ENCODE measurements at regions not wholly inside any gene's neighbourhood (a gene's known extent, or its start where the extent isn't known, plus 50 kb on each side); places are given as distances from the start of the nearest gene placed in this dataset.

DNA sequence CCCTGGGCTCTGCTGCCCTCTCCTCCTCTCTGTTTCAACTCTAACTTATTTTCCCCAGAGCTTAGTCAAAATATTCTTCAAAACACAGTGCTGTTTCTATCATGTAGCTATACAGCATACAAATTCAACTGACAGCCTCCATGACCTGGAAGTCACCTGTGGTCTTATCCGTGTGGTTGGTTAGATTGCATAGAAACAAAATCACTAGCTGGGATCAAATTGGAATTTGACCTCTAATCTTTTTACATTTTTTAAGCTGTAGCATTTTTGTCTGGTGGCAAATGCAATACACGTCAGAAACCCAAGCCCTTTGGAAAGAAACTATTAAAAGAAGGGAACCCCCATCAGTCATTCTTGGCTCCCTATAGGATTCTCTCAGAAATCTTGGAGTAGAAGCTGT, 57.3 kb downstream of the ABCC12 start:
- in situ Hi-C loops (cut with HindIII; ENCODE audit: low sequenced_read_pairs): no loop called here
- no peak overlapping the region for H3K4me3 ChIP-seq (ENCODE audit: low read depth, low read length)
- TF ChIP-seq, protein P1, sequence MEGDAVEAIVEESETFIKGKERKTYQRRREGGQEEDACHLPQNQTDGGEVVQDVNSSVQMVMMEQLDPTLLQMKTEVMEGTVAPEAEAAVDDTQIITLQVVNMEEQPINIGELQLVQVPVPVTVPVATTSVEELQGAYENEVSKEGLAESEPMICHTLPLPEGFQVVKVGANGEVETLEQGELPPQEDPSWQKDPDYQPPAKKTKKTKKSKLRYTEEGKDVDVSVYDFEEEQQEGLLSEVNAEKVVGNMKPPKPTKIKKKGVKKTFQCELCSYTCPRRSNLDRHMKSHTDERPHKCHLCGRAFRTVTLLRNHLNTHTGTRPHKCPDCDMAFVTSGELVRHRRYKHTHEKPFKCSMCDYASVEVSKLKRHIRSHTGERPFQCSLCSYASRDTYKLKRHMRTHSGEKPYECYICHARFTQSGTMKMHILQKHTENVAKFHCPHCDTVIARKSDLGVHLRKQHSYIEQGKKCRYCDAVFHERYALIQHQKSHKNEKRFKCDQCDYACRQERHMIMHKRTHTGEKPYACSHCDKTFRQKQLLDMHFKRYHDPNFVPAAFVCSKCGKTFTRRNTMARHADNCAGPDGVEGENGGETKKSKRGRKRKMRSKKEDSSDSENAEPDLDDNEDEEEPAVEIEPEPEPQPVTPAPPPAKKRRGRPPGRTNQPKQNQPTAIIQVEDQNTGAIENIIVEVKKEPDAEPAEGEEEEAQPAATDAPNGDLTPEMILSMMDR (IDR thresholded peaks at IDR 0.05; ENCODE audit: low read depth, low read length): no peak
- DNase-seq (ENCODE audit: low read depth, low spot score): no peak

DNA sequence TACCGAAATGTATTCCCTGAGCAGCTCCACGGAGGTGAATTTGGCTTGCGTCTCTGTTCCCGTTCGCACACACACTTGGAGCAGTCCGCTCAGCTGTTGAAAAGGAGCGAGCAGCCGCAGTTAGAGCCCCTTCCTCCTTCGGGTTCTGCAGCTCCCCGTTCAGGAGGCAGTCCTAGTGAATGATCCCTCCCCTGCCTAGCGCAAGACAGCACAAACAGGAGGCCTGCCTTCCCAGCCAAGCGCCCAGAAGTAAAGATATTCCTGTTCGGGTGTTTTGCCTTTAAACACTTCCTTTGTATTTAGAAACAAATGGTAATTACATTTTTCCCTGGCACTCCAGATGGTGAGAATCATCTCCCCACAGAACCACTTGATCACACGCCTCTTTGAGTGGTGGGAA, 64.7 kb downstream of the ABCC12 start:
- H3K4me3 ChIP-seq (ENCODE audit: low read depth, low read length): no peak overlapping the region
- in situ Hi-C loops (cut with HindIII; ENCODE audit: low sequenced_read_pairs): no loop called here
- TF ChIP-seq, protein P1 (IDR thresholded peaks at IDR 0.05; ENCODE audit: low read depth, low read length): no peak
- DNase-seq (ENCODE audit: low read depth, low spot score): no peak

DNA sequence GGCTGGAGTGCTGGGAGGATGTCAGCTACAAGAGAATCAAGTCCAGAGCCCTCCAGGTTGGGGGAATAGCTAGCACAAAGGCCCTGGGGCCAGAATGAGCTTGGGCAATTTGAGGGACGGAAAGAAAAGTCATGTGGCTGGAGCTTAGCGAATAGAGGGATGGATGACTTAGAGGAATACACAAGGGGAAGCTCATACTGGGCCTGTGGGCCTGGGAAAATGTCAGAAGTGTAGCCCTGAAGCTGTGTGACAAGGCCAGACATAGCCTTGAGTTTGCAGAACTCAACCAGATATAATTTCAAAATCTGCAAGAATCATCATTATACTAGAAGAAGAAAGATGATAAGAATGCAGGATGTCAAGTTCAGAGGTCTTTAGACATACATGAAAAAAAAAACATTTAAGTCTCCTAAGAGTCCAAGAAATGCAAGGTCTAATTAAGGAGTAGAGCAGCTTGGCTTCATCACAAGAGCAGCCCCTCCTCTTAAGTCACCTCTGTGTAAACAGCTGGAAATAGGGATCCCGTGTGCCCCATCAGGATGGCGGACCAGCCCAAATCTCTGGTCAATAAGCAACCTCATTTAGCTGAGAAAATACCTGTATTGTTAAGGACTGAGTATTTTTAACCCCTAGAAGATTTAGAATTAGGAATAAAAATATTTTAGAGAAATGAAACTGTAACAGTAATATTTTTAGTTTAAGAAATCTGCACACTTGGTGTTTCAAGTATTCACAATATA, 66.6 kb downstream of the ABCC12 start:
- in situ Hi-C loops (cut with HindIII; ENCODE audit: low sequenced_read_pairs): no loop called here
- TF ChIP-seq, protein P1 (IDR thresholded peaks at IDR 0.05; ENCODE audit: low read depth, low read length): no peak
- H3K4me3 ChIP-seq (ENCODE audit: low read depth, low read length): no peak overlapping the region
- no peak for DNase-seq (ENCODE audit: low read depth, low spot score)

DNA sequence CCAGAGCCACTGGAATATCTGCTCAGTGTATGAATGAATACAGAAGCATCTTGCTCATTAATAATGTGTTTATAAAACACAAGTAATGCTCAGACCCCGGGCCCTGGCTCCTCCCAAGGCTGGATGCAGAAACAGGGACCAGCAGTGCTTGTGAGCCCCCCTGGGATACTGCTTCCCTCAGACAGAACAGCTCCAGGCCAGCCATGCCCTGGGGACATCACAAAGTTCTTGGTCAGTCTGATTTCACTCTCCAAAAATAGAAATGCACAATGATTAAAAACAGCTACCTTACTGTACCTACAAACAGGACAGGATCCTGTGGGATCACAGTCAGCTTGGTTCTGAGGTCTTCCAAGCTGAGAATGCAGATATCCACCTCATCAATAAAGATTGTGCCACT, 68.2 kb downstream of the ABCC12 start:
- TF ChIP-seq, protein P1 (IDR thresholded peaks at IDR 0.05; ENCODE audit: low read depth, low read length): no peak
- in situ Hi-C loops (cut with HindIII; ENCODE audit: low sequenced_read_pairs): no loop called here
- H3K4me3 ChIP-seq (ENCODE audit: low read depth, low read length): no peak overlapping the region
- no peak for DNase-seq (ENCODE audit: low read depth, low spot score)

DNA sequence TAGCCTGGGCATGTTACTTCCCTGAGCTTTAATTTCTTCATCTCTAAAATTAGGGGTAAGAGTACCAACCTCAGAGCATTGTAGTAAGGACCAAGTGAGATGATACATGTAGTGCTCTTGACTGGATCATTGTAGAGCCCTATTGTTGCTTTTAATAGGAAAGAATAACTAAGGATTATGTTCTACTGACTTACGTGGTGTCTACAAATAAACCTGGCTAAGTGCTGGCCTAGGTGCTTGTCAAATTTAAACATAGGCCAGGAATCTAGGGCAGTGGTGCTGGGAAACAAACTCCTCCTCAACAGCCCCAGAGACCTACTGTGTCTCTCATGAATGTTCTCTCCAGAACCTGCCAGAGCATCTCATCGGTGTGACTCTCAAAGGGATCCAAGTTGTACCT, 69.4 kb downstream of the ABCC12 start:
- DNase-seq (ENCODE audit: low read depth, low spot score): no peak
- H3K4me3 ChIP-seq (ENCODE audit: low read depth, low read length): no peak overlapping the region
- TF ChIP-seq, protein P1 (IDR thresholded peaks at IDR 0.05; ENCODE audit: low read depth, low read length): no peak
- in situ Hi-C loops (cut with HindIII; ENCODE audit: low sequenced_read_pairs): no loop called here

DNA sequence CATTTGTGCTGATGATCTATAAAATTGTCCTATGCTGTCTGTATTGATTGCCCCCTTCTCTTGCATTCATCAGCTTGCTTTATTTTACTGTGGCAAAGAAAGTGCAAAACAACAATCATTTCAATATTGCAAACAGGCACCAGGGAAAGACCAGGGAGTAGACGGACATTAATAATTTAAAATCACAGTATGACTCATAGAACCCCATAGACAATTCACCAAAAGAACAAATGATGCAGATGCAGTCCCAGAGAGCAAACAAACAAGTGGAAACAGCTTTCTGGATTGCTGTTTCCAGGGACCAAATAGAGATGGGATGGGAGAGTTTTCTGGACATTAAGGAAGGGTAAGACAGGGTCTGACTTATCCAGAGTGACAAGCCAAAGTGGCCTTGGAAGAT, 70.1 kb downstream of the ABCC12 start:
- TF ChIP-seq, protein P1 (IDR thresholded peaks at IDR 0.05; ENCODE audit: low read depth, low read length): no peak
- H3K4me3 ChIP-seq (ENCODE audit: low read depth, low read length): no peak overlapping the region
- DNase-seq (ENCODE audit: low read depth, low spot score): no peak
- in situ Hi-C loops (cut with HindIII; ENCODE audit: low sequenced_read_pairs): no loop called here

Data from astrocyte of the spinal cord (primary cell).